ENCODE measurements at regions not wholly inside any gene's neighbourhood (a gene's known extent, or its start where the extent isn't known, plus 50 kb on each side); places are given as distances from the start of the nearest gene placed in this dataset.

DNA sequence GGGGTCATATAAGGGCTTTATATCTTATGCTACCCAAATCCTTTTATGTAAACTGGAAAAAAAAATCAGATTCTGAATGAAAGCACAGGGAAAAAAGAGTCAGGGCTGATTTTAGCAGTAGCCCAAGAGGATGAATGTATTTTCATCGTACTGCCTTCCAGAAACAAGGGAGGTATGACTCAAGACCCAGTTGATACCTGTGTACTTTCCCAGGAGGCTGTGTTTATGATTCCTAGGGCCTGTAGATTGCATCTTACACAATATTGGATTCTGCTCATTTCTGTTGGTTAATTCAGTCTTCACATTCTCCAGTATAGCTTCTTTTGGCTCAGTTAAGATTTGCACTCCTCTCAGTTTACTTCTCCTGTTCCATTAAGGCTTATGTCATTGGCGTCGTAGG, 127.9 kb upstream of the LIMCH1 start:
- TF ChIP-seq, protein P1, sequence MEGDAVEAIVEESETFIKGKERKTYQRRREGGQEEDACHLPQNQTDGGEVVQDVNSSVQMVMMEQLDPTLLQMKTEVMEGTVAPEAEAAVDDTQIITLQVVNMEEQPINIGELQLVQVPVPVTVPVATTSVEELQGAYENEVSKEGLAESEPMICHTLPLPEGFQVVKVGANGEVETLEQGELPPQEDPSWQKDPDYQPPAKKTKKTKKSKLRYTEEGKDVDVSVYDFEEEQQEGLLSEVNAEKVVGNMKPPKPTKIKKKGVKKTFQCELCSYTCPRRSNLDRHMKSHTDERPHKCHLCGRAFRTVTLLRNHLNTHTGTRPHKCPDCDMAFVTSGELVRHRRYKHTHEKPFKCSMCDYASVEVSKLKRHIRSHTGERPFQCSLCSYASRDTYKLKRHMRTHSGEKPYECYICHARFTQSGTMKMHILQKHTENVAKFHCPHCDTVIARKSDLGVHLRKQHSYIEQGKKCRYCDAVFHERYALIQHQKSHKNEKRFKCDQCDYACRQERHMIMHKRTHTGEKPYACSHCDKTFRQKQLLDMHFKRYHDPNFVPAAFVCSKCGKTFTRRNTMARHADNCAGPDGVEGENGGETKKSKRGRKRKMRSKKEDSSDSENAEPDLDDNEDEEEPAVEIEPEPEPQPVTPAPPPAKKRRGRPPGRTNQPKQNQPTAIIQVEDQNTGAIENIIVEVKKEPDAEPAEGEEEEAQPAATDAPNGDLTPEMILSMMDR (IDR thresholded peaks at IDR 0.05), result no peak

DNA sequence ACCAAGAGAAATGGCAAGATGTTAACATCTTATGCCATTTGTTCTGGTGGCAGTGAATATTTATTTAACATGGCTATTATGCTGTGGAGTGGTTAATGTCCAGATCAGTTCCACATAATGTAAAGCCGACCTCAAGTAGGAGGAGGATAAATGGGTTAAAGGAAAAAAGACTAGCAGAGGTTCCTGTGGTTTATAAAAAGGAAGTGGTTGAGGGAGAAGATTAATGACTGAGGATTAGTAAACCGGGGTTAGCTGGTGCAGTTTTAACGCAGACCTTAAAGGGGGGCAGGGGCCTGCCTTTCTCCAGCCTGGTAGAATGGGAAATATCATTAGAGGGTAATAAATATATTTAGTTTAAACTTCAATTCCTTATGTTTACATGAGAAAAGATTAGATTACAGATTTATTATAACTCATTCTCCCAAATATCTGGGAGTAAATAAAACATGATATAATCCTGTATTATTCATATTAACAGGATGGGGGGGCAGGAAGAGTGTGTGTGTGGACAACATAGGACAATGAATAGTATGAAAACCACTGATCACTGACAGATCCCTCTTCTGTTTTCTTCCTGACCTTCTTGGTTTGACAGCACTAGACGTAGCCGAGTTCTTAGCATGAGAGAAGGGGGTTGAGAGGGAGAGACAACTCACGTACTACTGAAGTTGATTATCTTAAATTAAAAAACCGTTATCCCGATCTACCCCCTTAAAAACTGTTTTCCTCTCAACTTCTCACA, 124.1 kb upstream of the LIMCH1 start:
- Histone ChIP-seq H3K27ac (no peak overlapping the region), H3K4me3 (no peak overlapping the region)
- TF ChIP-seq, protein P1 (IDR thresholded peaks at IDR 0.05), result no peak
- no peak for DNase-seq (ENCODE audit: low spot score)

More for the DNA sequence above, 127.9 kb upstream of the LIMCH1 start:
- Histone ChIP-seq H3K27ac (no peak overlapping the region), H3K4me3 (no peak overlapping the region)
- no peak for DNase-seq (ENCODE audit: low spot score)

DNA sequence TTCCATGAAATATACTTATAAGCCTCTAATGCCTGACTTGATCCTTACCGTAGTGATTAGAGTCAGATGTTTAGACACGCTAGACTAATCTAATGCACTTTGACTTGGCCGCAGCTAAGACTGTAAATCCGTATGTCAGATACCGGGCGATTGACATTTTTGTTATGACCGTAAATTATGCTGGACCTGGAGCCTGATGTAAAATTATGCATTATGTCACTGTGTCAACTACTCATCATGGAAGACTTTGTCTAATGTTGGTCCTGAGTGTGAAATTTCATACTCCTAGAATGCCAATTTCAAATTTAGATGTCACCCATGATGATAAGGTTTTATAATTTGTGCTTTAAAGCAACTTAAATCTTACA, 123.6 kb upstream of the LIMCH1 start:
- no peak overlapping the region for H3K27ac ChIP-seq
- no peak overlapping the region for H3K4me3 ChIP-seq
- TF ChIP-seq, protein P1 (IDR thresholded peaks at IDR 0.05), result no peak
- no peak for DNase-seq (ENCODE audit: low spot score)

DNA sequence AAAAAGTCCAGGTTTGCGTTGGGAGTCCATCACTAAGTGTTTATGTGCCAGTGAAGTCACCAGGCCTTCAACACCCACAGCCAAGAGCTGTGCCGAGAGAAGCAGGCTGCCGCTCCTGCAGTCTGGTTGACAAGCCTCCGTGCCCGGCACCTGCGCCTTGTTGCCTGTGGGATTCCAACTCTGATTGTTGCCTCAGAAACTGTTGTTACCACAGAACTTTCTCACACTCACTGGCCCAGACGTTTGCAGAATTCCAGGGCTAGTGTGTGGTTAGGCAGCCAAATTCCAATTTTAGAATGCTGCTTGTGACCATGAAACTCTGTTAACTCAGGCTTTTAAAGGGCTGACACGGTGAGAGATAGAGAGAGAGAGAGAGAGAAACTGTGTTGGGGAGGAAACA, 119.5 kb upstream of the LIMCH1 start:
- peak overlapping the region; percentile 43 for H3K4me3 ChIP-seq
- peak; percentile 87 for DNase-seq (ENCODE audit: low spot score)
- H3K27ac ChIP-seq, result peak overlapping the region; percentile 2 to 75
- TF ChIP-seq, protein P1 (IDR thresholded peaks at IDR 0.05), result no peak

DNA sequence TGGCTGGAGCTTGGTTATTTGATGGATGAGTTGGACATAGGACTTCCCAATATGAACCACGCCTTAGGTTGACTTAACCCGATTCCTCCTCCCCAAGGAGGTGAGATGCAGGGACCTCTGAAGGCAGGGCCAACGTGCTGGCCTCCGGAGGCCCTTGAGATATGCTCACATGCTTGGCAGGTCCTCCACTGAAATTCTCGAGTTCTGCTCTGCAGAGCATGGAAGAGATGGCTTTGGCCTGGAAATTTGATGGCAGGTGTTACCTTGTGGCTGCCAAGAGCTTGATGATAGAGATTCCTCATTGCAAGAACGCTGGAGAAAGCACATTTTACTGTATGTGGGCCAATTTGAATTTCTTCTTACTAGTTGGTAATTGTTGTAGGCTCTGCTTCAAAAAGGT, 117.4 kb upstream of the LIMCH1 start:
- DNase-seq (ENCODE audit: low spot score), result no peak
- TF ChIP-seq, protein P1 (IDR thresholded peaks at IDR 0.05), result no peak
- H3K4me3 ChIP-seq, result no peak overlapping the region
- peak overlapping the region in 1 of 2 donors; percentile 31 for H3K27ac ChIP-seq

DNA sequence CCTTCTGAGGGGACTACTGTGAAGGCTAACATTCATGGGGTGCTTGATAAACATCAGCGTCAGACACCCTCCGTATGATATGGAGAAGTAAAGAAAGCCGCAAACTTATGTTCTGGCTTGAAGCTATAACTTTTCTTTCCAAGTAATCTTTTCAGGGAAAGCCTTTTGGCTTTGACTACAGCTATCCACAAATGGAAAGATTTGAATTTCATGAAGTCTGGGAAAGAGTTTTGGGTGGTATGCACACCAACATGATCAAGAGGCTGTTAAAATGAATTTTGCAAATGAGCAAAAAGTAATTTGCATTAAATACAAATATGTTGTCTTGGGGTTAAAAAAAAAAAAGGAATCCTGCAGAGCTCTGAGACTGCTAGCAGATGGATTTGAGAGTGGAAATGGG, 114.8 kb upstream of the LIMCH1 start:
- no peak for DNase-seq (ENCODE audit: low spot score)
- Histone ChIP-seq H3K4me3 (no peak overlapping the region), H3K27ac (no peak overlapping the region)
- TF ChIP-seq, protein P1 (IDR thresholded peaks at IDR 0.05), result no peak

DNA sequence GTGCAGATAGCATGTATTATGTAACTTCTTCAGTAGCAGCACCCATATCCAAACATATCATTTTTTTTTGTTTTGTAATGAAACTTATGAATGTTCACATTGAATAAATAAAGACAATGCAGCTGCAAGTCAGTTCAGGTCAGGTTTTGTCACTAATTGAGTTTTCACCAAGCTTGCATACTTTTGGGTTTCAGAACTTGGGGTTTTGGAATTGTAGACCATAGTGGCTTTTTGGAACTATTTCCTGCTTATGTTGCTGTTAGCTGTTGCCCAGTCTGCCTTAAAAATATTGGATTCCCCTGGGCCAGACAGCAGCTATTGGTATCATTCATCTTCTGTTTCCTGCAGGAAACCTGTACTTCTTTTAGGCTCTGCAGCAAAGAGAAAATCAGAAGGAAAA, 113.4 kb upstream of the LIMCH1 start:
- TF ChIP-seq, protein P1 (IDR thresholded peaks at IDR 0.05), result no peak
- no peak overlapping the region for H3K27ac ChIP-seq
- no peak for DNase-seq (ENCODE audit: low spot score)
- no peak overlapping the region for H3K4me3 ChIP-seq

All from coronary artery (tissue), 2 donors.